Jurkat, Clone E6-1 (cell line): ENCODE measurements at regions not wholly inside any gene's neighbourhood (a gene's known extent, or its start where the extent isn't known, plus 50 kb on each side); places are given as distances from the start of the nearest gene placed in this dataset.

ENCODE experiments used
- DNase-seq: peaks from one replicate; pipeline ENCODE4 v3.0.0-alpha.2; 2011; ENCODE audit warnings: low read depth, low spot score
- H3K4me3 ChIP-seq: 2 replicates; pipeline ENCODE4 v1.5.1; 2011; ENCODE audit warnings: mild to moderate bottlenecking, low read length, control low read depth, moderate library complexity

- no peak for DNase-seq
- no peak overlapping the region for H3K4me3 ChIP-seq
Measured at GRCh38 chr16:9422762-9423513, 331.5 kb downstream of the HAPSTR1 start.

GRCh38 chr16:9425236-9425635 lies 333.8 kb downstream of the HAPSTR1 start:
- H3K4me3 ChIP-seq = no peak overlapping the region
- DNase-seq = no peak

- H3K4me3 ChIP-seq = no peak overlapping the region
- DNase-seq = no peak
Measured at GRCh38 chr16:9428355-9429005, 337.0 kb downstream of the HAPSTR1 start.

- DNase-seq = no peak
- no peak overlapping the region for H3K4me3 ChIP-seq
Measured at GRCh38 chr16:9429646-9430330, 338.3 kb downstream of the HAPSTR1 start.

GRCh38 chr16:9434659-9435058 lies 343.2 kb downstream of the HAPSTR1 start:
- DNase-seq = no peak
- no peak overlapping the region for H3K4me3 ChIP-seq

GRCh38 chr16:9436175-9436574 lies 344.7 kb downstream of the HAPSTR1 start:
- H3K4me3 ChIP-seq = no peak overlapping the region
- DNase-seq = no peak

GRCh38 chr16:9437115-9437514 lies 345.7 kb downstream of the HAPSTR1 start:
- H3K4me3 ChIP-seq = no peak overlapping the region
- peak; percentile 35 for DNase-seq

- DNase-seq = no peak
- H3K4me3 ChIP-seq = no peak overlapping the region
Measured at GRCh38 chr16:9438991-9439390, 347.5 kb downstream of the HAPSTR1 start.

GRCh38 chr16:9441012-9441411 lies 349.6 kb downstream of the HAPSTR1 start:
- DNase-seq = no peak
- H3K4me3 ChIP-seq = no peak overlapping the region

- DNase-seq = no peak
Measured at GRCh38 chr16:9443864-9444263, 352.4 kb downstream of the HAPSTR1 start.

GRCh38 chr16:9446471-9447194 lies 355.2 kb downstream of the HAPSTR1 start:
- no peak overlapping the region for H3K4me3 ChIP-seq

More at GRCh38 chr16:9443864-9444263, 352.4 kb downstream of the HAPSTR1 start:
- H3K4me3 ChIP-seq = no peak overlapping the region

GRCh38 chr16:9447195-9447551 lies 355.7 kb downstream of the HAPSTR1 start:
- DNase-seq = no peak
- H3K4me3 ChIP-seq = no peak overlapping the region

More at GRCh38 chr16:9446471-9447194, 355.2 kb downstream of the HAPSTR1 start:
- no peak for DNase-seq

GRCh38 chr16:9447699-9448098 lies 356.3 kb downstream of the HAPSTR1 start:
- DNase-seq = no peak
- no peak overlapping the region for H3K4me3 ChIP-seq

- H3K4me3 ChIP-seq = no peak overlapping the region
Measured at GRCh38 chr16:9449597-9449996, 358.2 kb downstream of the HAPSTR1 start.

GRCh38 chr16:9457215-9457614 lies 365.8 kb downstream of the HAPSTR1 start:
- H3K4me3 ChIP-seq = no peak overlapping the region
- no peak for DNase-seq

More at GRCh38 chr16:9449597-9449996, 358.2 kb downstream of the HAPSTR1 start:
- no peak for DNase-seq

- no peak for DNase-seq
- H3K4me3 ChIP-seq = no peak overlapping the region
Measured at GRCh38 chr16:9458816-9459215, 367.4 kb downstream of the HAPSTR1 start.

- DNase-seq = no peak
- no peak overlapping the region for H3K4me3 ChIP-seq
Measured at GRCh38 chr16:9462984-9463383, 371.5 kb downstream of the HAPSTR1 start.

- H3K4me3 ChIP-seq = no peak overlapping the region
- DNase-seq = no peak
Measured at GRCh38 chr16:9463461-9463860, 372.0 kb downstream of the HAPSTR1 start.

GRCh38 chr16:9465161-9465560 lies 373.7 kb downstream of the HAPSTR1 start:
- DNase-seq = no peak
- no peak overlapping the region for H3K4me3 ChIP-seq

- H3K4me3 ChIP-seq = no peak overlapping the region
- DNase-seq = no peak
Measured at GRCh38 chr16:9469512-9469911, 378.1 kb downstream of the HAPSTR1 start.
